GM19438 (cell line): ENCODE measurements at regions not wholly inside any gene's neighbourhood (a gene's known extent, or its start where the extent isn't known, plus 50 kb on each side); places are given as distances from the start of the nearest gene placed in this dataset.

ENCODE experiments used
- ATAC-seq: cut with Tn5 transposase; IDR thresholded peaks from one replicate; pipeline ENCODE4 v1.9.1; 2021; ENCODE audit warnings: low read depth; ENCODE audit not compliant: unreplicated experiment

DNA sequence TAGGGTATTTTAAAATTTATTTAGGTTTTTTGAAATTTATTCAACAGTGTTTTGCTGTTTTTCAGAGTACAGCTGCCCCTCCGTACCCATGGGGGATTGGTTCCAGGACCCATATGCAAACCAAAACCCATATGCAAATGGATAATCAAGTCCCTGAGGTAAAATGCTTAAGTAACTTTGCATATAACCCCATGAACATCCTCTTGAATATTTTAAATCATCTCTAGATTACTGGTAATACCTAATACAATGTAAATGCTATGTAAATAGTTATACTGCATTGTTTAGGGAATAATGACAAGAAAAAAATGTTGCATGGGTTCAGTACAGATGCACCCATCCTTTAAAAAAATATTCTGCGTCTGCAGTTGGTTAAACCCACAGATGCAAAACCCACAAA is 547.9 kb upstream of the CDH4 start:
- no peak for ATAC-seq

DNA sequence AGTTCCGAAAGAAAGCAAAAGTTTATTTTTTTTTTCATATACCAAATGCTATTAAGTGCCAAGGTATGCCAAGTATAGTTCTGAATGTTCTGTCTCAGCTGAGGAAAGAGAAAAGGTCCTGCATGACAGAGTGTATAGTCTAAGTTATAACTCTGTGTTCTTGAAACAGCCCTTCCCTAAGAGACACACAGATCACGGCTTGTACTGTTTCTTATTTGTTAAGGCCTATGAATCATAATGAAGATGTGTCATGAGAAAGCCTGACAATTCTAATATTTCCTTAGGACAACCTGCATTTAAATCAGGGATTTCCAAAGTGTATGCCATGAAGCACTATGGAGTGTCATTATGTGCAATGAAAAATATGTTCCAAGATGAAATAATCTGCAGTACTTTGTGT is 538.7 kb upstream of the CDH4 start:
- ATAC-seq, result no peak

DNA sequence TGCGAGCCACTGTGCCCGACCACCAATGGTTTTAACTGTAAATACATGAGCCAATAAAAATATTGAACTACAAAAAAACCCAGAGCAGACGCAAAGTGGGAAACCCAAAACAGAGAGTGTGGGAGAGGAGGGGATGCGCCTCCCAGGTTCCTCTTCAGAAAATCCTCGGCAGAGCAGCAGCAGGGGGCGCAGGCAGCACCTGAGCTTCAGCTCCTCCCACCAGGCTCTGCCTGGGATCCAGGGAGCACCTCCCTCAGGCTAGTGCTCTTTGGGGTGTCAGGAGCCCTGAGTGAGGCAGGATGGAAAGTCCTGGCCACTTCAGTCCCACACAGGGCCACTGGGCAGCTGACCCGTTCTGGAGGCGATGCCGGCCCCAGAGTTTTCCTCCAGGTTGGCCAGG is 536.9 kb upstream of the CDH4 start:
- no peak for ATAC-seq

DNA sequence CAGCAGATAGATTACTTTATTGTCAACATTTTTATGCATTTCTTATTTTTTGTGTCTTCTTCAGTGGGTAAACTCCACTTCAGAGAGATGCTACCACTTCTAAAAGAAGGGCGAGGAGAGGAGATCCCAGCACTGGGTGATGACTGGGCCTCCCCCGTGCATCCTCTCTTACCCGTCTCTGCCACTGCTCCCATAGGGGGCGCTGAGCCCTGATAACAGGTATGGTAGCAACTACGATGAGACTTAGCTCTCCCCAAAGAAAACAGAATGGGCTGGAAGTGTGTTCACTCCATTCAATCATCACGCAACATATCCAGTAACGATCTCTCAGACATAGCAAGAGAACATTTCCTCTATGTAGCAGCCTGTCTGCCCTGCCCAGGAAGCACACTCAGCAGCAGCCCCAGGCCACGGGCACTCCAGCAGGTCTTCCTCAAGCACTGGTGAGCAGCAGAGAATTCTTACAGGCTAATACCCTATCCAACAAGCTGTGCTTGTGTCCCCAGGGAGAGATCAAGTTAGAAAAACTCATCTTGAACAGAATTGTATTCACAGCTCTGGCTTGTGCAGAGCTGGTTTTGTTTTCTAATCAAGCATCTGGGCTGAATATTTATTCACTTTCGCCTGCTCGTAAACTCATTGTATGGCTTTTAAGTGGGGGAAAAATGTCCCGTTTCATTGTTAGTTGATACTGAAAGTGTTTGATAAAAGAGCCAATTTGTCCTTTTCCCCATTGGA is 533.1 kb upstream of the CDH4 start:
- ATAC-seq, result no peak

DNA sequence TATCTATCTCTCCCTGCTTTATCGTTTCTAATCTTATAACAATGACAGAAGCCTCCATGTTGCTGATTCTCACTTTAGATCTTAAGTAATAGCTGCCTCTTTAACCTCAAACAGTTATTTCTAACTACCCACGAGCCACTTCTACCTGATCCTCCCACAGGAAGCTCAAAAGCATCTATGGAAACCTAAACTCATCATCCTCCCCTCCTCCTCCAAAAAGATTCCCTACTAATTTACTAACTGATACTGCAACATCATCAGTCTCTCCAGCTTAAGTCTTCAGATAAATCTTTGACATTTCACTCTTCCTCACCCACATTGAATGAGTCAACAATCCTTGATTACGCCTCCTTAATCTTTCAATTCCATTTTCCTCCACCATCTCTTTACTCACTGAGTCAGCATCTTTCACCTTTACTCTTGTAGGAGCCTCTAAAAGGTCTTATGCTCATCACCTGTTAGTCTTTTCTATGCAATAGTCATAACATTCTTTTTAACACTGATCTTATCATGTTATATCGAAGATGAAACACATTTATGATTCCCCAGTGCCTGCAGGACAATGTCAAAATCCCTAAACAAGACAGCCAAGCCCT is 526.7 kb upstream of the CDH4 start:
- no peak for ATAC-seq

DNA sequence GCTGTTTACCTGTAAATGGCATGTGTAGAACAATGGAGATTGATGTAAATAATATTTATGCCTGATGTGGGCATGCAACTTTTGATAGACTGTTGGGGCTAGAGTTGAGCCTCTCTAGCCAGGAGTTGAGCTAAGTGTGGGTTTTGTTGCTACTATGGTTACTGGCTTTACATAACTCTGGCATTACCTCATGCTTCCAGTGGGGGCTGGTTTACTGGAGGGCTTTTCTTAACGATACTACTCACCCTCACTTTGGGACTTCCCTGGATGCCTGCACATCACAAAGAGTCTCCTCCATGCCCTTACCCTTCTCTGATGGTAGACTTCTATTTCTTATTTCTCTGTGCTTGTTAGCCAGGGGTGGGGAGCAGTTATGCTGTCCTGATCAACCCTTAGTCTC is 524.6 kb upstream of the CDH4 start:
- no peak for ATAC-seq

DNA sequence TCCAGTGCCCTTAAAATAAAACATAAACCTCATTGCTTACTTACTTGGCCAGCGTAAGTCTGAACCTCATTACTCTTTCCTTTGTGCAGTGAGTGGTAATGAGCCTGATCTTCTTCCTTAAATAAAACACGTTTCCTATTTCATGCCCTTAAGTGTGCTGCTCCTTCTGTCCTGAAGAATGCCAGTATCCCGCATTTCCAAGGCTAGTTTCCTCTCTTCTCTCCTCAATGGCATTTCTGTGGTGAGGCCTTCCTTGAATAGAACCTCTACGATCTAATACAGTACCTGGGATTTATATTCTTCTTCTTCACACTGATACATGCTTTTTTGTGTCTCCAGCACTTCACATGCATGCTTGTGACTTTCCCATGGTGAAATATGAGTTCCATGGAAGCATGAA is 523.4 kb upstream of the CDH4 start:
- ATAC-seq, result no peak

DNA sequence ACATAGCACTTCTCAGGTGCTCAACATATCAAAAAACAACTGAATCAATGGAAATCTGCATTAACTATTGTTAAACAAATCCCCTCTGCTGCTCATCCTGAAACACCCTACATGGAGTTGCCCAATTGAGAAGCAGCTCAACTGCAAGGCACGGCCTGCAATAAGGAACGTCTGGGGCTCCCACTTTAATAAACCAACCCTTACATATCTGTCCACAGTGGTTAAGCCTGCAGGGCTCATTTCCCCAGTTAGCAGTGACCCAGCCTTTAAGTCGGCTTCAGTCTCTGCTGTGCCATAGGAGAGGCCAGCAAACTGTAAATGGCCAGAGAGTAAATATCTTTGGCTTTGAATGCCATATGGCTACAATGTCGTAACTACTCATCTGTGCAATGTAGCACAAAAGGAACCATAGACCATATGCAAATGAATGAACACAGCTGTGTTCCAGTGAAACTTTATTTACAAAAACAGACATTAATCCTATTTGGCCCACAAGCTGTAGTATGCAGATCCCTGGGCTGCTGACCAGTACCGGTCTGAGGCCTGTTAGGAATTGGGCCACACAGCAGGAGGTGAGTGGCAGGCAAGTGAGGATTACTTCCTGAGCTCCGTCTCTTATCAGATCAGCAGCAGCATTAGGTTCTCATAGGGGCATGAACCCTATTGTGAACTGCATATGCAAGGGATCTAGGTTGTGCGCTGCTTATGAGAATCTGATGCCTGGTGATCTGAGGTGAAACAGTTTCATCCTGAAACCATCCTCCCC is 522.7 kb upstream of the CDH4 start:
- ATAC-seq, result no peak

DNA sequence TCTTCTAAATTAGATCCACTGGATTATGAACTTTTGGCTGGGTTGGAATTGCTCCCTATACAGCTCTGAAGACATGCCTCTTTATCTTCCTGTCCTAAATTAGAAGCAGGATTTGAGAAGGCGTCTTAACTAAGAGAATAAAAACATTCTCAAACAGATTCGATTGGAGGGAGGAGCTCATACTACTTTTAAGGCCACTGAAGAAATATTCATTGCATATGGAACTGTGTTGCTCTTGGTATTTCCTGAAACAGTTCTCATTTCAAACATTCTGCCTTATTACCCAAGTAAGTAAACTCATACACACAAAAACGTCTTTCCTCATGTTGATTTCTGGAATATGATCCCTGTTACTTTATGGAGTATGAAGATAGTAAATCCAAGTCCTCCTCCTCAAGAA is 519.7 kb upstream of the CDH4 start:
- no peak for ATAC-seq

DNA sequence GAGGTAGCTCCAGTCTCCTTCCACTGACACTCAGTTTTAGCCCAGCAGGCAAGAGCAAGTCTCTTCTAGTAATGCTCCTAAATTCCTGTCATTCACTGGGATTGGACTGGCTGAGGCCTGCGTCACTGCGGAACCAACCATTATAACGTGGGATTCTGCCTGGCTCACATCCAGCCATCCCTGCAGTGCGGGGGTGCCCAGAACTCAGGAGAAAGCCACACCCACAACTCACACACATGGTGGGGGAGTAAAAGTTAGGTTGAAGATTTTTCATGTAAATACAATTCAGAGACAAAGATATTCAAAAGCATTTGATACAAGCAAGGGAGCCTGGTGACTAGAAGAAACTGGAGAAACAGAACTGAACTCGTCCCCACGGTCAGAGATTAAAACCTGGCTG is 504.0 kb upstream of the CDH4 start:
- ATAC-seq, result no peak

DNA sequence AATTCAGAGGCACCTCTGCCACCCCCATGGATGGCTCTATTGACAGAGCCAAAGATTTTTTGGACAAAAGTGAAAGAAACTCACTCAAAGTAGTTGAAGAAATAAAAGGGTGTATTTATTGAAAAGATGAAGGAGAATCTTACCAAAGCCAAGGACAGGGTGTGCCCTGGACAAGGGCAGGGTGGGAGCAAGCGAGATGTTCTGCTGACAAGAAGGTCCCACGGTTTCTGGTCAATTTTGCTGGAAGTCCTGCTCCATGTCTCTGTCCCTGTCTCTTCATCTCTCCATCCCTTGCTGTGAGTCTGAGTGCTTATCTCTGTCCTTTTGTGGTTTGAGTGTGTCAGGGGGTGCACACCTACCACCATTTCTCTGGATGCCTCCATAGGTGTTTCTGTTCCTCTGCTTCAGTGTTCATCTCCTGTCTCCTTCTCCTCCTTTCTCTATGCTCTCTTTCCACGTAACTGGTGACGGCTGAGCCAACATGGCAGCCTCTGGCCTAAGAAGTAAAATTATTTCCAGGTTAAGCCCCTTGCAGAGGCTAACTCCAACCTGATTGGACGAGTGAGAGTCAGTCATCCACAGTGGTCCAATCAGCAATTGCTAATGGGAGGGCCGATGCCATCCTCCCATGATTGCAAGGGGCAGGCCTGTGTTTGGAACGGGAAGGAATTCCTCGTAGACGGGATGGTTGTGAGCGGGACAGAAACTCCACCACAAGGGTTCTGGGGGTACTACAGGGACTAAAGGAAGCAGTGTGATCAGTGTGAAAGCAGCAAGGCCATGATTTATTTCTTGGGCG is 502.1 kb upstream of the CDH4 start:
- no peak for ATAC-seq

DNA sequence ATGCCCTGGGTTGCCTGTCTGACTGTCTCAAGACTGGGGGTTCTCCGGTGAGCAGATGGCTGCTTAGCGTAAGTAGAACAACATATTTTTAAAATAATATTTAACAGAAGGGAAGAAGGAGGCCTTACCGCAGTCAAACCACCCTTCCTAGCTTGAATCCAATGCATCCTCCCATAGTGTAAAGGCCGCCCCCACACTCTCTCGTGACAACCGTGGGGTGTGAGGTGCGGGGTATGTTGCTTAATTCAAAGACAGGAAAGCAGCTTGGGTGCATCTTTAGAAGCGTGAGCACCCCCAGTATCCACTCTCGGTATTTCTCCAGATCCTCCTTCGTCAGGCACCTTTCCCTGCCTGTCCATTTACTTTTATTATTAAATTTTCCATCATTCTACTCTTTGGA is 501.2 kb upstream of the CDH4 start:
- ATAC-seq, result no peak

DNA sequence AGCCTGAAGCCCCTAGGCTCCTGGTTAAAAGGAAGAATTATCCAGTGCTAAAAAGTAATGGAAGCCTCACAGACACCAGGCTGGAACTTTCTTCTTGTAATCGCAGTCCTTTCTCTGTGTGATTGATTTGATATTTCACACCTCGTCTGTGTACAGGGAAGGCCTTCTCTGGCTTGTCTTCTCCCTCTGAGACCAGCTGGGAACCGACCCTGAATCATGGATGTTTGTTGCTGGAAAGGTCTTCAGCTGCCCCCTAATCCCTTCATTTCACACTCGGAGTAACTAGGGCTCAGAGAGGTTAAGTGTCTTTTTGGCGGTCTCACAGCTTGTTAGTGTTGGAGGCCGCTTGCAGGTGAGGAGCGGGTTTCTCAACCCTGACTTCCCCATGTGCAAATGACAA is 500.2 kb upstream of the CDH4 start:
- no peak for ATAC-seq

DNA sequence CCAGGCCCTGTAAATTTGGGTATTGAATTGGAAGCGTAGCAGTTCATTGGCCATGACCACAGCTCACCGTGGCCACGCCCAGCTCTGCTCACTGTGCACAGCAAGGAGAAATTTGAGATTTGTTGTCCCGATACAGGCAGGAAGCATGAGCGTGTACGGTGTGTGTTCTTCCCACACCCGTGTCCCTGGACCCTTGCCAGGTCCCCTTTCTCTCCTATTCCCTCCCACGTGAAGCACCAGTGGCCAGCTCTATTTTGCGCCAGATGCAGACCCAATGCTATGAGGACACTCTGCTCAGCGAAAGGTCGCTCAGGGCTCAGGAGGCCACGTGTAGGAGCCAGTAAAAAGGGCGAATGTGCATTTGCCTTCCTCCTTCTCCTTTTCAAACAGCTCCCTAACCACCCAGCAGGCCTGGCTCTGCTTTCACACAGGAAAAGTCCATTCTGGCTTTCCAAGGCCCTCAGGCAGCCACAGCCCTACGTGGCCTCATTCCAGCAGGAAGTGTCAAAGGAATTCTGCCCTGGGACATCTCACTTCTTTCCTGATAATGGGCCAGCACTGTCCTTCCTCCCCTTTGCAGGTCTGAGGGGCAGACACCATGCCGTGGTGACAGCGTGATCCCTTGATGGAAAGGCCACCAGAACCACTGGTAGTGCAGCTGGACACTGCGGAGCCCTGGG is 499.2 kb upstream of the CDH4 start:
- ATAC-seq, result no peak

DNA sequence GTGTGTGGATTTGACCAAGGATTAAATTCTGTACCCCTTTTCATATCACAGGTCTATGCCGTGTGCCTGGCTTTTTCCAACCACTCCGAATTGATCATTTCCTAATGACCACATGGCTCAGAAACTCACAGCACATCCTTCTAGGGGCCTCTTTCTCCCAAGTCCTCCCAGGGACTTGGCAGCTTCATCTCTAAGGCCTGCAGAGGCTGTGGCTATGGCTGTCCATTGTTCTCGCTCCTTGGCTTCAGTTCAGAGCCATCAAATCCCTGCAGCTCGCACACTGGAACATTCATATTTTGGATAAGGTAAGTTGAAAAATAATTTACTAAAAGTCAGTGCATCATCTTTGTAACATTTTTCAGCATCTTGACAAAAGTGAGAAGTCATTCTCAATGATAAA is 497.2 kb upstream of the CDH4 start:
- no peak for ATAC-seq

DNA sequence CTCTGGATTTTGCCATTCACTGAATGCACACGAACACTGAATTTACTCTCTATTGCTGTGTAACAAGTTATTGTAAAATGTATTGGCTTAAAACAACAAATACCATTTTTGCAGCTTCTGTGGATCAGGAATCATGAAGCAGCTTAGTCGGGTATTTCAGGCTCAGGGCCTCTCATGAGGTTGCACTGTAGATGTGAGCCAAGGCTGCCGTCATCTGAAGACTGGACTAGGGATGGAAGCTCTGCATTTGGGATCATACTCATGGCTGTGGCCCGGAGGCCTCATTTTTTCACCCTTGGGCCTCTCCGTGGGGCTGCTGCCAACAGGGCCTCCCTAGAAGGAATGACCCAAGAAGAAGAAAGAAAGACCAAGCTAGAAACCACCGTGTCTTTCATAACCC is 492.4 kb upstream of the CDH4 start:
- ATAC-seq, result no peak

DNA sequence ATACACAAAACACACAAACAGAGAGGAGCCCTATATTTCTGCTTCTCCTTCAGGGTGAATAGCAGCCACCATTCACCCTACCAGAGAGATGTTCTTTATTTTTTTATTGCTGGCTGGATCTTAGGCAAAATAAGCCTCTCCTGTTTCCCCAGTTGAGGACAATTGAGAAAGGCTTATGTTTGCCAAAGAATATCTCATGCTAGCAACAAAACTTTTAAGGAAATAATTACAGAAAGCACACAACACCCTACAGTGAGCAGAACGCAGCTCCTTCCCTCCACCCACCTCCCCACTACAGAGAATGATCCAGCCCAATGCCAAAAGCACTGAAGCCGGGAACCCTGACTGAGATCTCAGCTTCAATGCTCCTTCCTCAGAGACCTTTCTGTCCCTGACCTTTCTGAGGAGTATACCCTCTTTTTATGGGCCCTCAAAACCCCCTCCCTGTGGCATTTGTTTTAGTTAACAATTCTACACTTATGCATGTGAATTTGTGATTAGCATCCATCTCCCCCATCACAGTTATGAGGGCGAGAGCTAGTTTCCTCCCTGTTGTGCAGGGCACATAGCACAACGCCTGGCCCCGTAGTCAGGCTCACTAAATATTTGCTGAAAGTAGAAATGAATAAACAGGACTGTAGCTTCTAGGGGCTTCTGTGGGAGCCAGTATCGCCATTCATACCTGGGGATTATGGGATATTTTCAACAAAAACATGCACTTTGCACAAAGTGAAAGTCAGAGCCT is 491.6 kb upstream of the CDH4 start:
- ATAC-seq, result no peak

DNA sequence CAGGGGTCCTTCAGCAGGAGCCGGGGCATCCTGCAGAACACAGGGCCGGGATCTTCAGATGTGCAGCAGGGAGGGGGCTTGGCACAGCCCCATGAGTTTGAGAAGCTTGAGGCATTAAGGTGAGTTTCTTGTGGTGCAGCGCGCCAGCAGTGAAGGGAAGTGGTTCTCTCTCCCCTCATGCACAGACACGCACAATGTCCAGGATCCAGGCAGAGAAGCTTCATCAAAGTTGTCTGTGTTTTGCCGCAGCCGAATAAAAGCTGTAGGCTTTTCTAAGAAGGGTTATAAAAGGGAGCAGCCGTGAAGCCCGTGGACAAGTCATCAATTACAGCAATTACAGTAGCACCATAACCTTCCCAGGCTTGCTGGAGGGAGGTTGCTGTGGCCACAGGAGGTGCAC is 491.0 kb upstream of the CDH4 start:
- no peak for ATAC-seq

DNA sequence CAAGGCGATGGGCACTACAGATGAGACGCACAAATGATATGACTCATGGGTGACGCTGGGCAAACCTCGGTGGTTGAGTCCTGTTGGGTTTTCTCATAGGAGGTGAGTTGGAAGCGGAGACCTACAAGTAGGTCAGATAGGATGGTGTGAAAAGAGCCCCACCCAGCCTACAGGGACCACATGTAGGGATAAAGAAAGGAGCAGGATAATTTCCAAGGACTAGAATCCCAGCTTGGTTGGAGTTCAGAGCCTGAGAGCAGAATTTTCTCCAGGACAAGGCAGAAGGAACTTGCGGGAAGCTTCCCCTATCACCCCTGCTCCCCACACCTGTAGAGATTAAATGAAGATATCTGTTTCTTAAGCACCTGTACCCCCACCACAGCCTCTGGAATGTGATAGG is 489.7 kb upstream of the CDH4 start:
- no peak for ATAC-seq

DNA sequence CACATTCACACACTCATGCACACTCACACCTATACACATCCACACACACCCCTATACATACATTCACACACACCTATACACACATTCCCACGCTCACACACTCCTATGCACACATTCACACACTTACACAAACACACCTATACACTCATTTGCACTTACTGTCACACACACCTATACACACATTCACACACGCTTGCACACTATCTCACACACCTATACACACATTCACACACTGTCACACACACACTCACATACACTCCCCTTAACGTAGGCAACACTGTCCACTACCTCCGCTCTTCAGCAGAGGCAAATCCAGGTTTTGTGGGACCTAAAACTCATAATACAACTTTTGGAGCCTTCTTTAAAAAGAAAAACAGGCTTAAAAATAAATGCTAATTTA is 487.7 kb upstream of the CDH4 start:
- no peak for ATAC-seq
